ENCODE measurements at regions not wholly inside any gene's neighbourhood (a gene's known extent, or its start where the extent isn't known, plus 50 kb on each side); places are given as distances from the start of the nearest gene placed in this dataset.

DNA sequence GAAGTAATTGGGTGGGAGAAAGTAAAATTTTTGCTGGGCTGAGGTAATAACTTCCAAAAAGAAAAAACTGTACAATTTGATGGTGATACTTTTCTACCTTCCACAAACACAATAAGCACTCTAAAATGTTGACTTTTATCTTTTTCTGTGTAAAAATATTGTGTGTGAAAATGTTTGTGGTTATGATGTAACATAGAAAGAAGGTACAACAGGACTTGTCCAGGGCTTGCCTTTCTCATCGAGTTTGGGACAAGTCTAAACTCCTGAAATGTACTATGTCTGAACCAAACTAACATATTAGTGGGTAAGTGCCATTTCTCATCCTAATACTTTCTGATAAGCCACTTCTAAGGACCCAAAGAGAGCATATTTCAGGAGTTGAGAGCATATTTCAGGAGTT lies 174.2 kb upstream of the PDGFD start:
- TF ChIP-seq, protein P1, sequence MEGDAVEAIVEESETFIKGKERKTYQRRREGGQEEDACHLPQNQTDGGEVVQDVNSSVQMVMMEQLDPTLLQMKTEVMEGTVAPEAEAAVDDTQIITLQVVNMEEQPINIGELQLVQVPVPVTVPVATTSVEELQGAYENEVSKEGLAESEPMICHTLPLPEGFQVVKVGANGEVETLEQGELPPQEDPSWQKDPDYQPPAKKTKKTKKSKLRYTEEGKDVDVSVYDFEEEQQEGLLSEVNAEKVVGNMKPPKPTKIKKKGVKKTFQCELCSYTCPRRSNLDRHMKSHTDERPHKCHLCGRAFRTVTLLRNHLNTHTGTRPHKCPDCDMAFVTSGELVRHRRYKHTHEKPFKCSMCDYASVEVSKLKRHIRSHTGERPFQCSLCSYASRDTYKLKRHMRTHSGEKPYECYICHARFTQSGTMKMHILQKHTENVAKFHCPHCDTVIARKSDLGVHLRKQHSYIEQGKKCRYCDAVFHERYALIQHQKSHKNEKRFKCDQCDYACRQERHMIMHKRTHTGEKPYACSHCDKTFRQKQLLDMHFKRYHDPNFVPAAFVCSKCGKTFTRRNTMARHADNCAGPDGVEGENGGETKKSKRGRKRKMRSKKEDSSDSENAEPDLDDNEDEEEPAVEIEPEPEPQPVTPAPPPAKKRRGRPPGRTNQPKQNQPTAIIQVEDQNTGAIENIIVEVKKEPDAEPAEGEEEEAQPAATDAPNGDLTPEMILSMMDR (IDR thresholded peaks at IDR 0.05; ENCODE audit: low read depth, low read length), result no peak
- TF ChIP-seq POLR2A (IDR thresholded peaks at IDR 0.05; ENCODE audit: extremely low read depth, insufficient read length), result no peak
- no peak for TF ChIP-seq MYC (IDR thresholded peaks at IDR 0.05; ENCODE audit: low read depth, low read length)
